Gastroesophageal sphincter (tissue), 3 donors: ENCODE measurements at regions not wholly inside any gene's neighbourhood (a gene's known extent, or its start where the extent isn't known, plus 50 kb on each side); places are given as distances from the start of the nearest gene placed in this dataset.

Experiments
- EP300 ChIP-seq: sonication (generic); formaldehyde crosslinking; IDR thresholded peaks from one replicate; pipeline ENCODE4 v1.6.1; 2017; ENCODE audit warnings: antibody characterized with exemption, mild to moderate bottlenecking
- POLR2A ChIP-seq, 2 donors: fragments of 450-650 bp; IDR thresholded peaks; one replicate each; pipeline ENCODE4 v1.6.1; 2017; ENCODE audit warnings: antibody characterized with exemption in 2 of 2, mild to moderate bottlenecking in 2 of 2, moderate library complexity in 1 of 2
- POLR2AphosphoS5 ChIP-seq: sonication (generic); formaldehyde crosslinking; IDR thresholded peaks from one replicate; pipeline ENCODE4 v1.6.1; 2017; ENCODE audit warnings: antibody characterized with exemption
- TF ChIP-seq, protein P1 (sequence below), 4 experiments: fragments of 200-600 bp in 2 of 4; fragments of 450-650 bp in 2 of 4; sonication (generic) in 1 of 4; IDR thresholded peaks; one replicate each; pipeline ENCODE4 v1.5.1; 2017 to 2019; ENCODE audit warnings: antibody characterized with exemption in 4 of 4, mild to moderate bottlenecking in 2 of 4, moderate library complexity in 2 of 4

- TF ChIP-seq, protein P1, sequence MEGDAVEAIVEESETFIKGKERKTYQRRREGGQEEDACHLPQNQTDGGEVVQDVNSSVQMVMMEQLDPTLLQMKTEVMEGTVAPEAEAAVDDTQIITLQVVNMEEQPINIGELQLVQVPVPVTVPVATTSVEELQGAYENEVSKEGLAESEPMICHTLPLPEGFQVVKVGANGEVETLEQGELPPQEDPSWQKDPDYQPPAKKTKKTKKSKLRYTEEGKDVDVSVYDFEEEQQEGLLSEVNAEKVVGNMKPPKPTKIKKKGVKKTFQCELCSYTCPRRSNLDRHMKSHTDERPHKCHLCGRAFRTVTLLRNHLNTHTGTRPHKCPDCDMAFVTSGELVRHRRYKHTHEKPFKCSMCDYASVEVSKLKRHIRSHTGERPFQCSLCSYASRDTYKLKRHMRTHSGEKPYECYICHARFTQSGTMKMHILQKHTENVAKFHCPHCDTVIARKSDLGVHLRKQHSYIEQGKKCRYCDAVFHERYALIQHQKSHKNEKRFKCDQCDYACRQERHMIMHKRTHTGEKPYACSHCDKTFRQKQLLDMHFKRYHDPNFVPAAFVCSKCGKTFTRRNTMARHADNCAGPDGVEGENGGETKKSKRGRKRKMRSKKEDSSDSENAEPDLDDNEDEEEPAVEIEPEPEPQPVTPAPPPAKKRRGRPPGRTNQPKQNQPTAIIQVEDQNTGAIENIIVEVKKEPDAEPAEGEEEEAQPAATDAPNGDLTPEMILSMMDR (IDR thresholded peaks at IDR 0.05): peak in 2 of 4 experiments; percentile 34 to 68
- TF ChIP-seq POLR2A (IDR thresholded peaks at IDR 0.05) (no peak), EP300 (no peak), POLR2AphosphoS5 (no peak)
Measured at GRCh38 chrX:3811331-3812311, 98.2 kb upstream of the PRKX start.
